ENCODE measurements at regions not wholly inside any gene's neighbourhood (a gene's known extent, or its start where the extent isn't known, plus 50 kb on each side); places are given as distances from the start of the nearest gene placed in this dataset.

GRCh38 chr2:146081459-146081858 is 1561.5 kb upstream of the ZEB2 start:
- no peaks in the 10 kb centered on the region for H3K4me1 ChIP-seq (ENCODE audit: insufficient read depth)
- intact Hi-C loops (cut with DNase I): no loop called here
- no peaks in the 10 kb centered on the region for H3K9me3 ChIP-seq
- H3K36me3 ChIP-seq: no peaks in the 10 kb centered on the region
- no peak overlapping the region for H3K27ac ChIP-seq
- DNase-seq: no peak
- 72 to 89% (median 73%) methylated on average over 1 of the region's 1 CpG for WGBS, 3 donors
- no peaks in the 10 kb centered on the region for H3K27me3 ChIP-seq
- TF ChIP-seq EP300 (IDR thresholded peaks at IDR 0.05) (no peak), POLR2A (IDR thresholded peaks at IDR 0.05) (no peak)
- TF ChIP-seq, protein P1, sequence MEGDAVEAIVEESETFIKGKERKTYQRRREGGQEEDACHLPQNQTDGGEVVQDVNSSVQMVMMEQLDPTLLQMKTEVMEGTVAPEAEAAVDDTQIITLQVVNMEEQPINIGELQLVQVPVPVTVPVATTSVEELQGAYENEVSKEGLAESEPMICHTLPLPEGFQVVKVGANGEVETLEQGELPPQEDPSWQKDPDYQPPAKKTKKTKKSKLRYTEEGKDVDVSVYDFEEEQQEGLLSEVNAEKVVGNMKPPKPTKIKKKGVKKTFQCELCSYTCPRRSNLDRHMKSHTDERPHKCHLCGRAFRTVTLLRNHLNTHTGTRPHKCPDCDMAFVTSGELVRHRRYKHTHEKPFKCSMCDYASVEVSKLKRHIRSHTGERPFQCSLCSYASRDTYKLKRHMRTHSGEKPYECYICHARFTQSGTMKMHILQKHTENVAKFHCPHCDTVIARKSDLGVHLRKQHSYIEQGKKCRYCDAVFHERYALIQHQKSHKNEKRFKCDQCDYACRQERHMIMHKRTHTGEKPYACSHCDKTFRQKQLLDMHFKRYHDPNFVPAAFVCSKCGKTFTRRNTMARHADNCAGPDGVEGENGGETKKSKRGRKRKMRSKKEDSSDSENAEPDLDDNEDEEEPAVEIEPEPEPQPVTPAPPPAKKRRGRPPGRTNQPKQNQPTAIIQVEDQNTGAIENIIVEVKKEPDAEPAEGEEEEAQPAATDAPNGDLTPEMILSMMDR (IDR thresholded peaks at IDR 0.05): no peak
- H3K4me3 ChIP-seq: no peak overlapping the region

DNA sequence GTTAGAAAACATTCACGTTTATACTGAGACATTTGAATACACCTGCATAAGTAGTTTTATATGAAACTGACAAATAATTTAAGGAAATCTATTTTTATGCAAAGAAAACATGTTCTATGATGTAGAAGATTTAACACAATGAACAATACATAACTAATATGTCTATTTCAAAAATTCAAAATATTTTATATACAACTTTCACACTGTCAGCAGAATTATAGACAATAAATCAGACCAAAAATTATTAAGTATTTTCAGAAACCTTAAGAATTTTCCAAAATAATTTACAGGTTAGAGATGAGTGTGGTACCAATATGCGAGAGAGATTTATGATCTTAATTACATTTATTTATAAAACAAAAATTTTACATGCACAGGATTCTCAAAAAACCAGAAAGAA is 1561.0 kb upstream of the ZEB2 start:
- TF ChIP-seq EP300 (IDR thresholded peaks at IDR 0.05) (no peak), POLR2A (IDR thresholded peaks at IDR 0.05) (no peak)
- Histone ChIP-seq H3K27me3 (no peaks in the 10 kb centered on the region), H3K36me3 (no peaks in the 10 kb centered on the region), H3K27ac (no peak overlapping the region), H3K4me3 (no peak overlapping the region), H3K9me3 (no peaks in the 10 kb centered on the region), H3K4me1 (ENCODE audit: insufficient read depth) (no peaks in the 10 kb centered on the region)
- WGBS, 3 donors: 68 to 79% (median 69%) methylated on average over 2 of the region's 2 CpGs
- no peak for DNase-seq
- intact Hi-C loops (cut with DNase I): no loop called here

DNA sequence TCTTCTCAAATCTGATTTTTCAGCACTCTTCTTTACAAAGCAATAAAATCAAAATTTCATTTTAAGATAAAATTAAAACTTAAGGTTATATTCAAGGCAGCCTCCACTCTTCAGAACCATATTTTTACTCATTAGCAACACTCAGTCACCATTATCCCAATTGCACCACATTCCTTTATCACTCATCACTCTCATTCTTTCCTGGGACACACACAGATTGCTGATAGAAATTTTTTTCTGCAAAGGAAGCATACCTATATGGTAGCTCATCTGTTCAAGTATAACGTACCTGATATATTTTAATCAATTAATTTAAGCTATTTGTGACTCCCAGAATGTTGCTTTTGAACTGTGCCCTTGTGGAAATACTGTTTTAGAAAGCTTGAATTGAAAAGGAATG is 1559.3 kb upstream of the ZEB2 start:
- no peak for DNase-seq

DNA sequence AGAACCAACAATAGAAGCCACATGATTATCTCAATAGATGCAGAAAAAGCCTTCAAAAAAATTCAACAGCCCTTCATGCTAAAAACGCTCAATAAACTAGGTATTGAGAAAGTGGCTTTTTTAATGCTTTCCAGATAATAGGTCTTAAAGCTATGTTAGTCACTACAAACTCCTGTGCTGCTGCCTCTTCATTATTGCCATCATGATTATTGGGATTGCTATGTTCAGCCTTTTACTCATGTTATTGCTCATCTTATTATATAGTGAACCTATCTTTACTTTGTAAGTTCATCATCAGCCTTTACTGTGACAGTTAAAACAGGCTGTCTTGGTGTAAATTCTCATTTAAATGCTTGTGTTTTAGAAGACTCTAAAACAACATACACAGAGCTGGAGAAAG is 1557.2 kb upstream of the ZEB2 start:
- TF ChIP-seq POLR2A (IDR thresholded peaks at IDR 0.05) (no peak), EP300 (IDR thresholded peaks at IDR 0.05) (no peak)
- TF ChIP-seq, protein P1 (IDR thresholded peaks at IDR 0.05): no peak
- intact Hi-C loops (cut with DNase I): no loop called here
- Histone ChIP-seq H3K27me3 (no peaks in the 10 kb centered on the region), H3K36me3 (no peaks in the 10 kb centered on the region), H3K27ac (no peak overlapping the region), H3K9me3 (no peaks in the 10 kb centered on the region), H3K4me1 (ENCODE audit: insufficient read depth) (no peaks in the 10 kb centered on the region), H3K4me3 (no peak overlapping the region)
- no peak for DNase-seq
- 88 to 94% (median 91%) methylated on average over 1 of the region's 1 CpG for WGBS, 3 donors

More for the DNA sequence above, 1559.3 kb upstream of the ZEB2 start:
- no peaks in the 10 kb centered on the region for H3K4me1 ChIP-seq (ENCODE audit: insufficient read depth)
- no peak overlapping the region for H3K4me3 ChIP-seq
- WGBS, 3 donors: 73 to 84% (median 76%) methylated on average over 1 of the region's 1 CpG
- H3K36me3 ChIP-seq: no peaks in the 10 kb centered on the region
- no peak overlapping the region for H3K27ac ChIP-seq
- intact Hi-C loops (cut with DNase I): no loop called here
- no peaks in the 10 kb centered on the region for H3K27me3 ChIP-seq
- no peak for TF ChIP-seq EP300 (IDR thresholded peaks at IDR 0.05)
- TF ChIP-seq POLR2A (IDR thresholded peaks at IDR 0.05): no peak
- TF ChIP-seq, protein P1 (IDR thresholded peaks at IDR 0.05): no peak
- H3K9me3 ChIP-seq: no peaks in the 10 kb centered on the region

DNA sequence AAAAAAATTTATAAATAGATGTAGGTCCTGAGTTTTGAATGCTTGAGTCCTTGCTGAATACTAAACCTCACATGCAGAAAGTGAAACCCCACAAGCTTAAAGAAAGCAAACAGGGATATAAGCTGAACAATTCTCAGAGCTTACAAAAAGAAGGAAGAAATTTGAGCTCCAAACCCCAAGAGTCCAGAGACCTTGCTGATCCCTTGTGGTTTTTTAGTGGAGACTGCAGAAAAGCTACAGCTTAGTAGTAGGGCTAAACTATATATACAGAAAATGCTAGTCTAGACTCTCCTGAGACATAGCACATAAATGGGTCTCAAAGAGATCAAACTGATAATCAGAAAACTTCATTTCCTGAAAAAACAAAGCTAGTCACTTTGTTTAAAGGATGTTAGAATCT is 1548.1 kb upstream of the ZEB2 start:
- H3K9me3 ChIP-seq: no peaks in the 10 kb centered on the region
- no peak overlapping the region for H3K4me3 ChIP-seq
- no peaks in the 10 kb centered on the region for H3K4me1 ChIP-seq (ENCODE audit: insufficient read depth)
- H3K27me3 ChIP-seq: no peaks in the 10 kb centered on the region
- H3K27ac ChIP-seq: no peak overlapping the region
- DNase-seq: no peak
- intact Hi-C loops (cut with DNase I): no loop called here
- no peaks in the 10 kb centered on the region for H3K36me3 ChIP-seq
- TF ChIP-seq, protein P1 (IDR thresholded peaks at IDR 0.05): no peak
- TF ChIP-seq POLR2A (IDR thresholded peaks at IDR 0.05) (no peak), EP300 (IDR thresholded peaks at IDR 0.05) (no peak)
